ENCODE measurements at regions not wholly inside any gene's neighbourhood (a gene's known extent, or its start where the extent isn't known, plus 50 kb on each side); places are given as distances from the start of the nearest gene placed in this dataset.

DNA sequence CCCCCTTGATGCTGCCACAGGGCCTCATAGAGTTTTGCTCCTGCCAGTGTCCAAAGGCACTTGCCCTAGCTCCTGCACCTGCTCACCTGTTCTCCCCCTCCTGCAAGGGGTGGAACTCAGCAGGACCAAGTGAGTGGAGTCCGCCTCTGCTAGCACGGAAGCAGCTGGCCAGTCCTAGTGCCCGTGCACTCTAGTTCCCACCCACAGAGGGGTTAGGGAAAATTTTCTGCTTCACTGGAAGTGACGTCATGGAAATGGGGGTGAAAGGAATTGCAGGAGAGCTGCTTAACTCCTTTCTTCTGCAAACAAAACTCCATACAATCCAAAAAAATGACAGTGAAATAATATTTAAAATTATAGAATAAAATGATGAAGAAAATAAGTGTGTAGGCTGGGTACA lies 609.7 kb upstream of the SLITRK1 start:
- no peak for FAIRE-seq

DNA sequence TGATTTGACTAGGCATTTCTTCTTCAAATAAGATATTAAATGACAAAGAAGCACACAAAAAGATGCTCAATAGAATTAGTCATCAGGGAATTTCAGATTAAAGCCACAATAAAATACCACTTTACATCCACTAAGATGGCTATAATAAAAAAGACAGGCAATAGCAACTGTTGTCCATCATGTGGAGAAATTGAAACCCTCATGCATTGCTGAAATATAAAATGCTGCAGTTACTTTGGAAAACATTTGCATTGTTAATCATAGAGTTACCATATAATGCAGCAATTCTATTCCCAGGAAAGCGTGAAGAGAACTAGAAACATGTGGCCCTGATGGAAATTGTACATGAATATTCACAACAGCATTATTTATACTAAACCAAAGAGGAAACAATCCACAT lies 605.5 kb upstream of the SLITRK1 start:
- no peak for FAIRE-seq

DNA sequence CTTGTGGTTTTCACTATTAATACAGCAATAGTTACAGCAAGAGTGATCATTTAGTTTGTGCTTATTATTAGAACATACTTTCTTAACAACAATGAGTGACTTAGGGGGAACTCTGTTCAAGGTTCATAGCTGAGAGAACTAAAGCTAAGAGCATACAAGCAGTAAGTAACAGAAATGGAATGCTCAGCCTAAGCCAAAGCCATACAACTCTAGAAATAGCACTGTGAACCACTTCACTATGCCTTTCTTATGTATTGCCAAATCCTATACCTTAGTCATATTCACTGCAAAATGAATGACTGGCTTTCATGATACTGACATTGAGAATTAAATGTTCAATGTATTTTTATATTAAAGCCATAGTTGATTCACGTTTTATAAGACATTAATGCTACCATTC lies 599.7 kb upstream of the SLITRK1 start:
- no peak for FAIRE-seq

DNA sequence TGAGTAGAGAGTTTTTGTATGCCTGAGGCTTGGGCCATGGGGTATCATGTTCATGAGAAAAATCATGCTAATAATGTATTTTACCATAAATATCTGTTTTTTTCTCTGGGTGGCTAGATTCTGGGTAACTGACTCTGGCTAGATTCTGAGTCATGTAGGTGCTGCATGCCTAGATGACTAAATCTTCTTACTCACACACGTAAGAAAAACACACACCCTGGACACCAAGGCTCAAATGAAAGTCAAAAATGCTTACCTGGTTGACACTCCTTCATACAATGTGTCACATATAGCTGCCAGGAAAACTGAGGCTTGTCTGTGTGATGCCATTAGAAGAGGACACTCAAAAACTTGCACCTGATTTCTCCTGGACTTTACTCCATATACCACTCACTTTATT lies 597.4 kb upstream of the SLITRK1 start:
- FAIRE-seq = no peak

DNA sequence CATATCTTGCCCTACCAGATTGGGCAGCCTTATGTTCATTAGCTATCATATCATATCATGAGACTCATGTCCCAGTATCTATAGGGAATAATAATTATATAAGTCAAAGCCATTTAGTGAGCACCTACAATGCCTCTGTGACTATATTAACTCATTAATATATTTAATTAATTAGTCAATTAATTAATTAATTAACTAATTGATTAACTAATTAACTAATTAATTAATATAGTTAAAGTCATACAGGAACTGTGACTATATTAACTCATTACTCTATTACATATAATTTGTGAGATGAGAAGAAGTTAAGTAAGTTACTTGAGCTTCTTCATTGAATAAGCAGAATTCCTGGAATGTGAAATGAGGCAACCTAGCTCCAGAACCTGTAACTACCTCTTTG lies 588.3 kb upstream of the SLITRK1 start:
- FAIRE-seq = no peak

- FAIRE-seq = no peak
Measured at GRCh38 chr13:84466461-84466860, 584.2 kb upstream of the SLITRK1 start.

DNA sequence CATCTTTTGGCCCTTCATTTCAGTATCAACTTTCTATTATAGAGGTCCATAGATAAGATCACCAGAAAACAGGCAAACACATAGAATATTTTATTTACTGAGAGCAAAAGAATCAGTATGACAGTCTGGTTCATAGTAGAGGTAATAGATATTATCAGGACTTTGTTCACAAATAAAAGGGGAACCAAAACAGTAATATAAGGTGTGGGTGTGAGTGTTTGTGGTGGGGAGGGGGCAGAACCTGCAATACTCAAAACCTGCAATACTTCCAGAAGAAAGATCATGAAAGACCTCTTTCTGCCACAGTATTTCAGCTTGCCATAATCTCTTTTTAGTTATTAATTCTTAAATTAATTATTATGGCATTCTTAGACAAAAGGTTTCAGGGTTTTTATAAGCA lies 578.7 kb upstream of the SLITRK1 start:
- FAIRE-seq = no peak

DNA sequence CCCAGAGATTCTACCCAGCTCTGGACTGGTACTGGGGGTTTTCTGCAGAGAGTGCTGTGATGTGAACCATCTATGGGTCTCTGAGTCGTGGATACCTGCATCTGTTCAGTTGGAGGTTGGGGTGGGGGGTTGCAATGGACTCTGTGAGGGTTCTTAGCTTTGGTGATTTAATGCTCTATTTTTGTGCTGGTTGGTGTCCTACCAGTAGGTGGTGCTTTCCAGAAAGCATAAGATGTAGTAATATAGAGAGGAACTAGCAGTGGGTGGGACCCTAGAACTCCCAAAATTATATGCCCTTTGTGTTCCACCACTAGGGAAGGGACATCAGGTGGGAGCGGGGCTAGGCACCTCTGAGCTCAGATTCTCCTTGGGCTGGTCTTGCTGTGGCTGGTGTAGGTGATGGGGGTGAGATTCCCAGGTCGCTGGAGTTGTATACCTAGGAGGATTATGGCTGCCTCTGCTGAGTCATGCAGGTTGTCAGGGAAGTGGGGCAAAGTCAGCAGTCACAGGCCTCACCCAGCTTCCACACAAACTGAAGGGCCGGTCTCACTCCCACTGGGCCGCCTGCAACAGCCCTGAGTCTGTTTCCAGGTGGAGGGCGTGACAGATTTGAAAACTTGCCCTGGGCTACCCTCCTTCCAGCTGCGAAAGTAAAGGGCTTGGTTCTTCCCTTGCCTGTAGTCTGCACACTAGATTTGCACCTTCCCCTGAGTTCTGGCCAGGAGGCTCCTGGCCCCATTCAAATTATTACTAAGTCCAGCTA lies 573.0 kb upstream of the SLITRK1 start:
- FAIRE-seq = no peak

GRCh38 chr13:84447640-84447978 lies 565.3 kb upstream of the SLITRK1 start:
- no peak for FAIRE-seq

- FAIRE-seq = no peak
Measured at GRCh38 chr13:84446972-84447639, 564.8 kb upstream of the SLITRK1 start.

DNA sequence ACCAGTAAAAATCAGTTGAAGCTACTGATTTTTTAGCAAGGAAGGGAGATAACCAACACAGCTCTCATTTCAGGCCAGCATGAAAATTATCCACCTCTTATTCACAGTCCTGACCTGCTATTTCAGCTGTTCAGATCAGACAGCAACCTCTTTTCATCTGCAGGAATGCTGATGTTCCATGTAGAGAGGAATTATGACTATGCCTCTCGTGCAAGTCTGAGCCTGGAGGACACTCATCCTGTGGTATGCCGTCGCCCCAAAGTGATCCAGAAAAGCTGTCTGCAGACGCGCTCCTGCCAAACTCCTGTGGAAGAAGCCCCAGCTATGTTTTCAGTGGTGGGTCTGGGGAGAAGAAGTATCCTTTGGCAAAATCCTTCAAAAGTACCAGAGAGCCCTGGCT lies 563.5 kb upstream of the SLITRK1 start:
- FAIRE-seq = no peak

GRCh38 chr13:84443463-84443862 lies 561.2 kb upstream of the SLITRK1 start:
- FAIRE-seq = no peak

- FAIRE-seq = no peak
Measured at GRCh38 chr13:84439108-84439507, 556.8 kb upstream of the SLITRK1 start.

DNA sequence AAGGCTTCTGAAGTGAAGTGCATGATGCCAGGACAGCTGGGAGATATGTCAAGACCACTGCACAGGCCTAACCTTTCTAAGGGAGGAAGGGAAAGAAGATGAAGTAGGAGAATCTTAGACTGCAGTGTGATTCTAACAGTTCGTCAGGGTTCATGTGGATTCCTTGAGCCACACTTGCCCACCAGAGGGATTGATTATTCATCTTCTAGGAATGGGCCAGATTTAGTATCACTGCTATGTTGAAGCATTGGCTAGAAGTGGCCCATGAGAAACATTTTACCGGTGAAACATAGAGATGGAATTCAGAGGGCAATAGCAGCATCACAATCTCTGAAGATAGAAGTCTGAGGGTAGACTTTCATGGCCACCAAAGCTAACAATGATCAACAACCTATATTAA lies 550.8 kb upstream of the SLITRK1 start:
- FAIRE-seq = no peak

- FAIRE-seq = no peak
Measured at GRCh38 chr13:84431646-84432045, 549.4 kb upstream of the SLITRK1 start.

- FAIRE-seq = no peak
Measured at GRCh38 chr13:84430446-84430845, 548.2 kb upstream of the SLITRK1 start.

GRCh38 chr13:84430015-84430414 lies 547.7 kb upstream of the SLITRK1 start:
- FAIRE-seq = no peak

DNA sequence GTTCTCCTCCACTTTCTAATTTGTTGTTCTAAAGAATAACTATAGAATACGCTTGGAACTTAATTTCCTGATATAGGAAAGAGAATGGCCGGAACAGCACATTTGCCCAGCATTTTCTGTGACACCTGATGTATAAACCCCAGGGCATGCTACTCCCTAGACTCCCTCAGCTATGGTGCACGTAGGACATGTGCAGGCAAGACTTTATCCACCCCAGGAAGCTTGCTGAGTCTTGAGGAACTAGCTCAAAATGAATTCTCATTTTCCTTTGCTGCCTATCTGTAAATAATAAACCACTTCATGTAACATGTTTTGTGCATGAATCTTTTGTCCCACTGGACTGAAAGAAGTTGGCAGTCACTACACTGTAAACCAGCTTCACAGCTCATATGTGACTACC lies 535.8 kb upstream of the SLITRK1 start:
- FAIRE-seq = no peak

GRCh38 chr13:84417416-84417815 lies 535.1 kb upstream of the SLITRK1 start:
- no peak for FAIRE-seq

DNA sequence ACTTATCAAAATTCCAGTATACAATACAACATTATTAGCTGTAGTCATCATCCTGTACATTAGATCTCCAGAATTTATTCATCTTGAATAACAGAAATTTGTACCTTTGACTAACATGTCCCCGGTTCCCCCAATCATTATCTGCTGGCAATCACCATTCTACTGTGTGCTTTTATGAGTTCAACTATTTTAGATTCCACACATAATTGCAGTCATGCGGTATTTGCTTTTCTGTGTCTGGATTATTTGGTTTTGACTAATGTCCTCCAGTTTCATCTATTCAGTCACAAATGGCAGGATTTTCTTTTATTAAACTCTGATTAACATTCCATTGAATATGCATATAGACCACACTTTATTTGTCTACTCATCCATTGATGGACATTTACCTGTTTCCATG lies 530.7 kb upstream of the SLITRK1 start:
- FAIRE-seq = no peak

- FAIRE-seq = no peak
Measured at GRCh38 chr13:84405286-84405685, 523.0 kb upstream of the SLITRK1 start.

DNA sequence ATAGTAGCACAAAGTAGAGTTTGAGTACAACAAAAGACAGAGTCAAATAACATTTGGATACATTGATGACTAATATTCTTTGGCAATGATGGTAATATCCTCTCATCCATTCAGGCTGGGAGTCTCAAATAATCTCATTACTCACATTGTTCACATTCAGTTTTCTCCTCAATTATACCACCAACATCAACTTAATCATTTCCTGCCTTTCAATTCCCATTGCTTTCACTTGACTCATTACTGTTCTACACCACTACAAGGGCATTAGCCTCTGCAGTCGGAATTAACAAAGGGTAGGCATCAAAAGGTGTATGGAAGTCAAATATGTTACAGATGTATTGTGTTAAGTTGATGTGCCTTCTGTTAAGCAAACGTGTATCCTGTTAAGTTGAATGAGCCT lies 518.4 kb upstream of the SLITRK1 start:
- FAIRE-seq = no peak

- no peak for FAIRE-seq
Measured at GRCh38 chr13:84399320-84400085, 517.2 kb upstream of the SLITRK1 start.

- no peak for FAIRE-seq
Measured at GRCh38 chr13:84393981-84394625, 511.8 kb upstream of the SLITRK1 start.

Data from TTC549 (cell line).